Neural crest cell (in vitro differentiated cells): ENCODE measurements at regions not wholly inside any gene's neighbourhood (a gene's known extent, or its start where the extent isn't known, plus 50 kb on each side); places are given as distances from the start of the nearest gene placed in this dataset.
A peak's percentile ranks its signal among the peaks of the same experiment; 100 is the strongest.

Source experiments
- DNase-seq: peaks from one replicate; pipeline ENCODE4 v3.0.0; 2021; ENCODE audit warnings: low read depth, mixed read lengths, low spot score
- H3K27ac Mint-ChIP-seq: one replicate; pipeline ENCODE4 v1.8.0; 2021; ENCODE audit warnings: mild to moderate bottlenecking, mixed read lengths; ENCODE audit not compliant: unreplicated experiment
- H3K27me3 Mint-ChIP-seq: 2 replicates; pipeline ENCODE4 v1.8.0; 2021; ENCODE audit warnings: low read depth, mild to moderate bottlenecking, mixed read lengths
- H3K36me3 Mint-ChIP-seq: 2 replicates; pipeline ENCODE4 v1.8.0; 2021; ENCODE audit warnings: low read depth, mild to moderate bottlenecking, mixed read lengths
- H3K4me1 Mint-ChIP-seq: 2 replicates; pipeline ENCODE4 v1.8.0; 2021; ENCODE audit warnings: mixed read lengths
- H3K4me3 Mint-ChIP-seq: one replicate; pipeline ENCODE4 v1.8.0; 2021; ENCODE audit warnings: mild to moderate bottlenecking, mixed read lengths
- H3K9me3 Mint-ChIP-seq: 2 replicates; pipeline ENCODE4 v1.8.0; 2021; ENCODE audit warnings: mixed read lengths
- CTCF ChIP-seq: fragments of 200-600 bp; sonication (generic); conservative IDR thresholded peaks from 2 replicates; pipeline ENCODE4 v1.5.0; 2021; ENCODE audit warnings: antibody characterized with exemption, mild to moderate bottlenecking

- H3K4me3 Mint-ChIP-seq, result no peak overlapping the region
- no peak for DNase-seq
- no peaks in the 10 kb centered on the region for H3K27me3 Mint-ChIP-seq
- no peaks in the 10 kb centered on the region for H3K36me3 Mint-ChIP-seq
- TF ChIP-seq CTCF, result no peak
- H3K9me3 Mint-ChIP-seq, result no peaks in the 10 kb centered on the region
- H3K4me1 Mint-ChIP-seq, result peaks cover 41% of the 10 kb centered on the region
- no peak overlapping the region for H3K27ac Mint-ChIP-seq
Measured at GRCh38 chr2:103784261-103784660, 1022.4 kb downstream of the TMEM182 start.

GRCh38 chr2:103785432-103785831 is 1023.6 kb downstream of the TMEM182 start:
- no peak for TF ChIP-seq CTCF
- H3K36me3 Mint-ChIP-seq, result no peaks in the 10 kb centered on the region
- H3K4me1 Mint-ChIP-seq, result peaks cover 49% of the 10 kb centered on the region
- H3K9me3 Mint-ChIP-seq, result no peaks in the 10 kb centered on the region
- H3K27ac Mint-ChIP-seq, result no peak overlapping the region
- H3K27me3 Mint-ChIP-seq, result no peaks in the 10 kb centered on the region
- DNase-seq, result no peak
- H3K4me3 Mint-ChIP-seq, result no peak overlapping the region

GRCh38 chr2:103785956-103786355 is 1024.1 kb downstream of the TMEM182 start:
- H3K9me3 Mint-ChIP-seq, result no peaks in the 10 kb centered on the region
- no peaks in the 10 kb centered on the region for H3K36me3 Mint-ChIP-seq
- peaks cover 49% of the 10 kb centered on the region for H3K4me1 Mint-ChIP-seq
- no peaks in the 10 kb centered on the region for H3K27me3 Mint-ChIP-seq
- DNase-seq, result no peak
- TF ChIP-seq CTCF, result no peak
- no peak overlapping the region for H3K27ac Mint-ChIP-seq
- no peak overlapping the region for H3K4me3 Mint-ChIP-seq

GRCh38 chr2:103788389-103788788 is 1026.6 kb downstream of the TMEM182 start:
- TF ChIP-seq CTCF, result no peak
- Mint-ChIP-seq H3K9me3 (peaks cover 8% of the 10 kb centered on the region), H3K36me3 (no peaks in the 10 kb centered on the region), H3K4me3 (no peak overlapping the region), H3K4me1 (peaks cover 34% of the 10 kb centered on the region), H3K27ac (peak overlapping the region; percentile 38), H3K27me3 (no peaks in the 10 kb centered on the region)
- no peak for DNase-seq

GRCh38 chr2:103788951-103789350 is 1027.1 kb downstream of the TMEM182 start:
- peak overlapping the region; percentile 38 for H3K27ac Mint-ChIP-seq
- peaks cover 30% of the 10 kb centered on the region for H3K4me1 Mint-ChIP-seq
- no peak for TF ChIP-seq CTCF
- no peaks in the 10 kb centered on the region for H3K36me3 Mint-ChIP-seq
- H3K27me3 Mint-ChIP-seq, result no peaks in the 10 kb centered on the region
- DNase-seq, result no peak
- peaks cover 10% of the 10 kb centered on the region for H3K9me3 Mint-ChIP-seq
- no peak overlapping the region for H3K4me3 Mint-ChIP-seq
